GM12878 (cell line): ENCODE measurements at regions not wholly inside any gene's neighbourhood (a gene's known extent, or its start where the extent isn't known, plus 50 kb on each side); places are given as distances from the start of the nearest gene placed in this dataset.
A peak's percentile ranks its signal among the peaks of the same experiment; 100 is the strongest.

Experiments used
- ATAC-seq: fragments of 200-7000 bp; cut with Tn5 transposase; 3 replicates; pipeline ENCODE4 v1.9.1; 2020; ENCODE audit warnings: mild to moderate bottlenecking, moderate library complexity
- BruUV-seq: library from RNA; stranded (reverse); fragments of 400-500 nt; replicated peaks from 2 replicates; lab custom pipeline; 2021; lab: Mats Ljungman, UMichigan
- CTCF ChIA-PET: fragments of 300-600 bp; sonication (Branson Sonifier 250); formaldehyde crosslinking; extraction: SDS; loops from one replicate; lab custom pipeline; 2021; ENCODE audit warnings: inconsistent platforms; lab: Yijun Ruan, JAX
- POLR2A ChIA-PET: fragments of 350-600 bp; formaldehyde crosslinking; extraction: SDS; loops from one replicate; lab custom pipeline; 2021; ENCODE audit warnings: inconsistent platforms; lab: Charles Lee
- RAD21 ChIA-PET: fragments of 300-600 bp; sonication (Branson Sonifier 250); formaldehyde crosslinking; loops from one replicate; lab custom pipeline; 2023; ENCODE audit warnings: antibody characterized with exemption; ENCODE audit not compliant: unreplicated experiment; lab: Charles Lee
- SMC1A ChIA-PET: fragments of 300-600 bp; sonication (Branson Sonifier 250); formaldehyde crosslinking; loops from one replicate; lab custom pipeline; 2023; ENCODE audit not compliant: unreplicated experiment, uncharacterized antibody; lab: Charles Lee
- DNase-seq: peaks from one replicate; pipeline ENCODE4 v3.0.0-alpha.2; 2011; ENCODE audit warnings: low read depth, low spot score
- FAIRE-seq: peaks from 3 replicates; lab custom pipeline; 2011; peaks lifted over from hg19 to GRCh38; lab: Jason Lieb, UNC
- H2AFZ ChIP-seq: 2 replicates; pipeline ENCODE4 v1.6.0; 2011; ENCODE audit warnings: low read depth, low read length, control low read depth; ENCODE audit not compliant: control insufficient read depth
- H3K27ac ChIP-seq: 2 replicates; pipeline ENCODE4 v1.5.1; 2011; ENCODE audit warnings: control low read depth; ENCODE audit not compliant: control insufficient read depth, insufficient read depth
- H3K27me3 ChIP-seq, 2 experiments: replicated peaks in 1 of 2; 2 replicates each; pipeline versions ENCODE4 v1.6.0 to v1.6.1; 2011; ENCODE audit warnings: low read length in 1 of 2; ENCODE audit not compliant: control insufficient read depth in 2 of 2, insufficient read depth in 2 of 2
- H3K36me3 ChIP-seq, 2 experiments: 2 replicates each; pipeline ENCODE4 v1.5.1; 2011; ENCODE audit warnings: low read length in 1 of 2; ENCODE audit not compliant: control insufficient read depth in 2 of 2, insufficient read depth in 2 of 2
- H3K4me1 ChIP-seq: 2 replicates; pipeline ENCODE4 v1.6.1; 2011; ENCODE audit warnings: mild to moderate bottlenecking, low read length, moderate library complexity, mixed read lengths; ENCODE audit not compliant: control insufficient read depth, insufficient read depth
- H3K4me2 ChIP-seq: 2 replicates; pipeline ENCODE4 v1.6.0; 2011; ENCODE audit warnings: control low read depth; ENCODE audit not compliant: control insufficient read depth, insufficient read depth
- H3K4me3 ChIP-seq: fragments of 200-600 bp; sonication (generic); 2 replicates; pipeline ENCODE4 v1.5.1; 2016
- H3K79me2 ChIP-seq: 2 replicates; pipeline ENCODE4 v1.6.0; 2011; ENCODE audit warnings: low read length; ENCODE audit not compliant: control insufficient read depth, insufficient read depth
- H3K9ac ChIP-seq: 2 replicates; pipeline ENCODE4 v1.8.0; 2011; ENCODE audit warnings: low read length, control low read depth, mixed read lengths; ENCODE audit not compliant: control insufficient read depth, insufficient read depth
- H3K9me3 ChIP-seq: replicated peaks from 3 replicates; pipeline ENCODE4 v1.5.1; 2011; ENCODE audit warnings: mild to moderate bottlenecking, low read length; ENCODE audit not compliant: control insufficient read depth, insufficient read depth
- H4K20me1 ChIP-seq: 2 replicates; pipeline ENCODE4 v1.6.0; 2011; ENCODE audit not compliant: control insufficient read depth, insufficient read depth
- CHD4 ChIP-seq: fragments of 200-600 bp; sonication (generic); IDR thresholded peaks from 2 replicates; pipeline ENCODE4 v1.6.1; 2016; ENCODE audit warnings: mild to moderate bottlenecking
- CTCF ChIP-seq, 3 experiments: IDR thresholded peaks in 2 of 3; conservative IDR thresholded peaks in 1 of 3; 2 replicates each; pipeline ENCODE4 v1.5.1; 2011; ENCODE audit warnings: low read depth in 3 of 3, low read length in 3 of 3, mild to moderate bottlenecking in 3 of 3, control low read depth in 2 of 3, moderate library complexity in 2 of 3, inconsistent platforms in 1 of 3, mixed read lengths in 1 of 3; ENCODE audit not compliant: control insufficient read depth in 2 of 3, insufficient read depth in 1 of 3; ENCODE audit errors: extremely low read depth in 1 of 3
- HCFC1 ChIP-seq: fragments of 150-350 bp; IDR thresholded peaks from 2 replicates; pipeline ENCODE4 v1.6.1; 2014; ENCODE audit warnings: low read length
- MXI1 ChIP-seq: fragments of 150-350 bp; IDR thresholded peaks from 2 replicates; pipeline ENCODE4 v1.6.1; 2011; ENCODE audit warnings: low read depth, mild to moderate bottlenecking, inconsistent platforms, low read length, improper control_type of control experiment
- POU2F2 ChIP-seq: IDR thresholded peaks from 3 replicates; pipeline ENCODE4 v1.6.1; 2011; ENCODE audit warnings: low read depth, mild to moderate bottlenecking, low read length, borderline replicate concordance
- RAD21 ChIP-seq: IDR thresholded peaks from 2 replicates; pipeline ENCODE4 v1.6.1; 2011; ENCODE audit warnings: mild to moderate bottlenecking, low read depth, low read length, moderate library complexity; ENCODE audit not compliant: insufficient read depth
- RUNX3 ChIP-seq: IDR thresholded peaks from 2 replicates; pipeline ENCODE4 v1.6.1; 2012; ENCODE audit warnings: low read length, inconsistent platforms
- SREBF2 ChIP-seq: IDR thresholded peaks from 2 replicates; pipeline ENCODE4 v1.6.1; 2012; ENCODE audit warnings: mild to moderate bottlenecking, low read length
- YY1 ChIP-seq: IDR thresholded peaks from 2 replicates; pipeline ENCODE4 v1.6.1; 2011; ENCODE audit warnings: low read depth, mild to moderate bottlenecking, low read length
- ZBTB33 ChIP-seq: fragments of 450-650 bp; IDR thresholded peaks from 2 replicates; pipeline ENCODE4 v1.6.1; 2017; ENCODE audit warnings: mild to moderate bottlenecking
- ZBTB4 ChIP-seq: fragments of 450-650 bp; formaldehyde crosslinking; IDR thresholded peaks from 2 replicates; pipeline ENCODE4 v1.4.0; 2022; ENCODE audit warnings: mild to moderate bottlenecking, moderate library complexity
- ZNF217 ChIP-seq: fragments of 450-650 bp; IDR thresholded peaks from 2 replicates; pipeline ENCODE4 v1.6.1; 2017; ENCODE audit warnings: antibody characterized with exemption, mild to moderate bottlenecking
- ZNF592 ChIP-seq: fragments of 450-650 bp; IDR thresholded peaks from 2 replicates; pipeline ENCODE4 v1.6.1; 2017; ENCODE audit warnings: mild to moderate bottlenecking, moderate library complexity
- WGBS: methylation state at CpG from one replicate; pipeline ENCODE4 v1.1.6; 2016; ENCODE audit warnings: low lambda C conversion rate; ENCODE audit not compliant: insufficient replicate concordance, insufficient coverage; ENCODE audit errors: missing lambda C conversion rate; 5-methylcytosine and 5-hydroxymethylcytosine counted together
- in situ Hi-C: fragments of 300-500 bp; cut with MboI; formaldehyde crosslinking; loops from 9 replicates; pipeline ENCODE4 v1.14.3; 2018; ENCODE audit warnings: mixed read lengths
- intact Hi-C: fragments of 100-400 bp; cut with micrococcal nuclease; formaldehyde crosslinking; loops from one replicate; pipeline ENCODE4 v1.14.2; 2022; ENCODE audit not compliant: unreplicated experiment

DNA sequence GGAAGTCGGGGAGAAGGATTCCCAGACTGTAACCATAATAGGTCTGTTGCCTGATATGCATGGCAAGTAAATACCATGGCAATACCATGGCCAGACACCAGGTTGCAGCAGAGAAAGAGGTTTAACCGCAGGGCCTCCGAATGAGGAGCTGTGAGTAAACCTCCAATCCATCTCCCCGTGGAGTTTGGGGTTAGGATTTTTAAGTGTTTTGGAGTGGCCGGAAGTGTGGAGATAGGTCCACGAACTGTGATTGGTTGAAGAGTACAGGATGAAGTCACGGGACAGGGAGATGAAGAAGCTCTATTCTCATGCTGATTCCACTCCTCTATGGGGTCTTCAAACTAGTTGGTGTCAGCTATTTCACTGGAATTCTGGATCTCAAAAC, 127.9 kb downstream of the ST8SIA2 start:
- no peaks in the 10 kb centered on the region for H3K4me1 ChIP-seq
- no peaks in the 10 kb centered on the region for H3K36me3 ChIP-seq
- SMC1A ChIA-PET = interaction anchor here (0.8 to 4.6 kb wide), 13 partner anchors 24 to 426 kb away, joined by 3 to 38 read pairs (median 7); no protein-coding TSS in a partner anchor
- FAIRE-seq = peak; percentile 91
- no peaks in the 10 kb centered on the region for H3K79me2 ChIP-seq
- H2AFZ ChIP-seq = peak overlapping the region; percentile 15; the same call in 1 of the 2 replicates
- H3K4me3 ChIP-seq = no peak overlapping the region
- peak; percentile 37 for DNase-seq
- H3K4me2 ChIP-seq = no peak overlapping the region
- H3K27me3 ChIP-seq = no peaks in the 10 kb centered on the region
- POLR2A ChIA-PET = no interaction called here
- no peaks in the 10 kb centered on the region for H4K20me1 ChIP-seq
- BruUV-seq = no TSS peak
- ATAC-seq = peak; percentile 97
- RAD21 ChIA-PET = interaction anchor here (0.6 to 2.7 kb wide), 17 partner anchors 11 to 424 kb away, joined by 3 to 40 read pairs (median 3); no protein-coding TSS in a partner anchor
- H3K9ac ChIP-seq = no peak overlapping the region
- no peak overlapping the region for H3K27ac ChIP-seq
- intact Hi-C loops (loop anchor here (1.0 to 5.0 kb wide), 3 partner anchors 162 to 424 kb away; no protein-coding TSS in a partner anchor), in situ Hi-C loops (loop anchor here (5.0 kb wide), 1 partner anchor 186 kb away; no protein-coding TSS in a partner anchor)
- CTCF ChIA-PET = interaction anchor here (0.6 to 5.5 kb wide), 26 partner anchors 11 to 713 kb away, joined by 3 to 95 read pairs (median 4); no protein-coding TSS in a partner anchor
- 19% methylated on average over 7 of the region's 7 CpGs for WGBS
- no peaks in the 10 kb centered on the region for H3K9me3 ChIP-seq
- TF ChIP-seq ZNF217 = no peak
- TF ChIP-seq SREBF2 = no peak
- TF ChIP-seq ZBTB4 (CRISPR knock-in tag) = no peak
- TF ChIP-seq RUNX3 = peak; percentile 74
- no peak for TF ChIP-seq ZBTB33
- TF ChIP-seq POU2F2 = peak; percentile 64; the same call in 1 of the 3 replicates
- 0 out of 2 replicates have a peak, but pooled peaks have one; percentile 23 for TF ChIP-seq HCFC1
- no peak for TF ChIP-seq CHD4
- TF ChIP-seq RAD21 = peak; percentile 88
- TF ChIP-seq CTCF (IDR thresholded peaks at IDR 0.05 in 2 of 3, conservative IDR thresholded peaks at IDR 0.05 in 1 of 3; ENCODE audit: control insufficient read depth in 2 of 3, extremely low read depth in 1 of 3, insufficient read depth in 1 of 3, low read depth in 3 of 3, low read length in 3 of 3) = peak; percentile 72 to 87 (median 75)
- peak; percentile 8; the same call in 1 of the 2 replicates for TF ChIP-seq ZNF592
- no peak for TF ChIP-seq MXI1
- peak; percentile 41; the same call in 1 of the 2 replicates for TF ChIP-seq YY1
